GM12864 (cell line): ENCODE measurements at regions not wholly inside any gene's neighbourhood (a gene's known extent, or its start where the extent isn't known, plus 50 kb on each side); places are given as distances from the start of the nearest gene placed in this dataset.

Source experiments
- DNase-seq: peaks from one replicate; pipeline ENCODE4 v3.0.0-alpha.2; 2011; ENCODE audit warnings: low read depth
- H3K4me3 ChIP-seq: 2 replicates; pipeline ENCODE4 v1.5.1; 2011; ENCODE audit warnings: mild to moderate bottlenecking, low read depth, low read length, control low read depth
- TF ChIP-seq, protein P1 (sequence below): IDR thresholded peaks from 2 replicates; pipeline ENCODE4 v1.5.1; 2011; ENCODE audit warnings: low read depth, mild to moderate bottlenecking, moderate library complexity, low read length, control low read depth, inconsistent platforms; ENCODE audit errors: missing control alignments

DNA sequence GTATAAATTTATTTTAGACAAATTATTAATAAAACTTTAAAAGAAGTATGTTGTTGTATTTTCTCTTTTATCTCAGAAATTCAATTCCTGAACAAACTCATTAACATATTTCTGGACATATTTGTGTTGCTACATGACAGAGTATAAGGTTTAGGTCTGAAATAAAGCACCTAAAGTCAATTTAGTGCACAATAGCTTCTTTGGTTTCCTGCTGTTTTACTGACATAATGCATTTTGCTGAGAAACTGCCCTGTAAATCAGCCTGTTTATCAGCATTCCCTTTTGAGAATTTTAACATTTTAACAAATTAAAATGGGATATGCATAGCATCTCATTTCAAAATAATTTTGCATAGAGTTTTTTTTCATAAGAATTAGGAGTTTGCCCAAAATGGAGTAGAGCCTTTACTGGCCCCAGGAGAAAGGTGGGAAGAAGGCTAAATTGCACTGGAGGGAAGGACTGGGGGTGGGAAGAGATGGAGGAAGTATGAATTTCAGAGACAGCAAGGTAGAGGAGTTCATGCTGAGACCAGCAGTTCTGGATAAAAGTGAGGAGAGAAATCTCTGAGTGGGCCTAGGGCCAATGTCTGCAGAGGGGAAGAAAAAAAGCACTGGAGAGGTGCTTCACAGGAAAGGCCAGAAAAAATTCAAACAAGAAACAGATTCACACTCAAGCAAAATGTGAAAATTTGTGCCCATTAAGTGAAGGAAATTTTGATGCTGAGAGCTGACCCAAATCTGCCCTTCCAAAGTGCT lies 324.2 kb upstream of the HSF2 start:
- H3K4me3 ChIP-seq = no peak overlapping the region
- TF ChIP-seq, protein P1, sequence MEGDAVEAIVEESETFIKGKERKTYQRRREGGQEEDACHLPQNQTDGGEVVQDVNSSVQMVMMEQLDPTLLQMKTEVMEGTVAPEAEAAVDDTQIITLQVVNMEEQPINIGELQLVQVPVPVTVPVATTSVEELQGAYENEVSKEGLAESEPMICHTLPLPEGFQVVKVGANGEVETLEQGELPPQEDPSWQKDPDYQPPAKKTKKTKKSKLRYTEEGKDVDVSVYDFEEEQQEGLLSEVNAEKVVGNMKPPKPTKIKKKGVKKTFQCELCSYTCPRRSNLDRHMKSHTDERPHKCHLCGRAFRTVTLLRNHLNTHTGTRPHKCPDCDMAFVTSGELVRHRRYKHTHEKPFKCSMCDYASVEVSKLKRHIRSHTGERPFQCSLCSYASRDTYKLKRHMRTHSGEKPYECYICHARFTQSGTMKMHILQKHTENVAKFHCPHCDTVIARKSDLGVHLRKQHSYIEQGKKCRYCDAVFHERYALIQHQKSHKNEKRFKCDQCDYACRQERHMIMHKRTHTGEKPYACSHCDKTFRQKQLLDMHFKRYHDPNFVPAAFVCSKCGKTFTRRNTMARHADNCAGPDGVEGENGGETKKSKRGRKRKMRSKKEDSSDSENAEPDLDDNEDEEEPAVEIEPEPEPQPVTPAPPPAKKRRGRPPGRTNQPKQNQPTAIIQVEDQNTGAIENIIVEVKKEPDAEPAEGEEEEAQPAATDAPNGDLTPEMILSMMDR = no peak
- DNase-seq = no peak

DNA sequence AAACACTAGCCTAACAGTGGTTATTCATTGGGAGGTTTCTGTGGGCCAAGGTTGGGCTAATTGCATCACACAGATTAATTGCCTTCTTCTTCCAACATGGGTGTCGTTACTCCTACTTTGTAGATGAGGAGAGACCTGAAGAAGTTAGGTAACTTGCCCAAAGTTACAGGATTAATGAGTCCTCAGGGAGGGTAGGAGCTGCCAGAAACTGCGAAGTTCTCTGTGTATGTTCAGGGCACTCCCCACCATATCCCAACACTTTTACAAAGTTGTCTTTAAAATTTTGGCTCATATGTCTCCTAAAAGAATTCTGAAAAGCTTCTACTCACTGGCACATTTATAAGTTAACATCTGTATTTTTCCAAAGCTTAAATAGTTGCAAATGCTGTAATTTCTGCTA lies 323.5 kb upstream of the HSF2 start:
- no peak overlapping the region for H3K4me3 ChIP-seq
- no peak for DNase-seq
- TF ChIP-seq, protein P1 = no peak

DNA sequence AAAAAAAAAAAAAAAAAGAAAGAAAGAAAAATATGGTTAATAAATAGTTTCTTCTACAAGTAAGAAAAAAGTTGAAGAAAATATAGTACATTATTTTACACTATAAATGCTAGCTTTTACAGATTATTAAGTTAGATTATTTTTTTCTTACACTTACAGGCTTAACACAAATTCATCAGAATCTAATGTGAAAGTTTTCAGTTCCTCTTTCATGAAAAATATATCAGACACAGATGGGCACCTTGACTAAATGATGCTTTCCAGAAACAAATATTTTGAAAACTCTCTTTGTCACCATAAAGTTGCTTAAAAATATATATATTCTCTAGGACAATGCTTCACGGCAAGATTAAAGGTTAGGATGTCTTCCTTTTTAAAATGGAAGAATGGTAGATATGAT lies 321.8 kb upstream of the HSF2 start:
- TF ChIP-seq, protein P1 = no peak
- DNase-seq = no peak
- H3K4me3 ChIP-seq = no peak overlapping the region

DNA sequence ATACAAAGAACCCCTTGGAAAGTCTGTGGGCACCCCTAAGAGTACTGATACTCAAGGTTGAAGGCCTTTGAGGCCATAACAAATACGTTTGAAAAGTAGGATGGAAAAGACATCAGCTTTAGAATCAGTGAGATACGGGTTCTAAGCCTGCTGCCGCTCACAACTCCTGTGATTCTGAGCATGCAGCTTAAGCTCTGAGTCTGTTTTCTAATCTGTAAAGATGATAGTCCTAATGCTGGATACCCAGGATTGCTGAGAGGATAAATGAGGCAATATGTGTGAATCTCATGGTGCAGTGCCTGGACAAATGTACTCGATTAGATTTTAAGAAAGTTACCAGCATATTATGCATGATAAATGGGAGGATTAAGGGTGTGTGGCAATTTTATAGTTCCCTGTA lies 321.0 kb upstream of the HSF2 start:
- DNase-seq = no peak
- TF ChIP-seq, protein P1 = no peak
- no peak overlapping the region for H3K4me3 ChIP-seq

DNA sequence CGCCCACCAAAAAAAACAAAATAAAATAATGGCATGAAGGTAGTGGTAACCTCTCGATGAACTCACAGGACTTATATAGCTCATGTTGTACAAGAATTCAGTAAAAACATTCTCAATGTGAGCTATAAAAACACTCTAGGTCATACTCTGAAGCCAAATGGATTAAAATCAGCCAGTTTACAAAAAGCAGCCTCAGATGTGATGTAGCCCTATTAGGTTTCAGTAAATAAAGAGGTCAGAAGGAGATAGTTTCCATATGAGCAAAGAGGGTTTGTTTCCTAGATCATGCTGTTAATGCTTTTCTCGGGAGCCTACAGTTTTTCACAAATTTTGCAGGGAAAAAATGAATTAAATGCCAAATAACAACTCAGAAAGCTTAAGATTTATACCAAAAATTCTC lies 319.5 kb upstream of the HSF2 start:
- DNase-seq = no peak
- no peak overlapping the region for H3K4me3 ChIP-seq
- TF ChIP-seq, protein P1 = no peak

DNA sequence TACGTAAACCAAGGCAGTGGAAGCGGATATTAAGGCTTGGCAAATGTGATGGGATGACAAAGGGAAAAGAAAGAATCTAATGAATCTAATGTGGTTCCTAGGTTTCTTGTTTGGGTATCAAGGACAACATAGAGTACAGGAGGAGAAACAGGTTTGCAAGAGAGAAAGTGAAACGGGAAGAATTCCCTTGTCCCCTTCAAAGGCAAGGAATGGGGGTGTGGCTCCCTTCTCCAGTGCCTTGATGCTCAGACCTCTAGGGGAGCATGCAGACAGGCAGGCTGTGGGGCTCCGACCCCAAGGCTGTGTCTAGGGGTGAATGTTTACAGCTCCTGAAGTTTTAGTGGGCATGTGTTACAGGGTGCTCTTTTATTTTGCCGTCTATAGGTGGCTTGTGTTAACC lies 317.5 kb upstream of the HSF2 start:
- TF ChIP-seq, protein P1 = no peak
- DNase-seq = no peak
- no peak overlapping the region for H3K4me3 ChIP-seq

DNA sequence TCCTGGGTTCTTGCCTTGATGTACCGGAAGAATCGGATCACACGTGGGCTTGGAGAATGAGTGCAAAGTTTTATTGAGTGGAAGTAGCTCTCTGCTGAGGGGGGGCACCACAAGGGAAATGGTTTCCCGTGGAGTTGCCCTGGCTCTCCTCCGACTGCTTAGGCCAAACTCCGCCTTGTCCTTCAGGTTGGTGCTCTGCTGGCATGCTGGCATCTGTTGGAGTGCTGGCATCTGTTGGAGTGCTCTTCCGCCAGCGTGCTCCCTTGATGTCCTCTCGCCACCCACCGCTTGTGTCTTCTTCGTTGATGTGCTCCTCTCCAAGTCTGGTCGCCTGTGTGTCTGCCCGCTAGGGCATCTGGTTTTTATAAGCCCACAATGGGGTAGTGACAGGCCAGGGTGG lies 317.1 kb upstream of the HSF2 start:
- no peak overlapping the region for H3K4me3 ChIP-seq
- DNase-seq = no peak
- TF ChIP-seq, protein P1 = no peak
